ENCODE measurements at regions not wholly inside any gene's neighbourhood (a gene's known extent, or its start where the extent isn't known, plus 50 kb on each side); places are given as distances from the start of the nearest gene placed in this dataset.

- Histone ChIP-seq H4K20me1 (ENCODE audit: control insufficient read depth, extremely low read depth, insufficient read depth, low read length) (no peaks in the 10 kb centered on the region), H3K4me3 (replicated peaks in 1 of 4; ENCODE audit: control extremely low read depth in 1 of 4, insufficient read depth in 1 of 4, low read depth in 3 of 4, low read length in 4 of 4) (no peak overlapping the region), H3K79me2 (ENCODE audit: control insufficient read depth, insufficient read depth, low read length) (no peaks in the 10 kb centered on the region), H3K9me3 (ENCODE audit: control insufficient read depth, insufficient read depth, low read depth, low read length) (no peaks in the 10 kb centered on the region), H3K4me1 (ENCODE audit: control insufficient read depth, extremely low read depth, insufficient read depth, low read length) (peaks cover 18% of the 10 kb centered on the region), H3K4me2 (ENCODE audit: extremely low read depth, insufficient read depth, low read length) (no peak overlapping the region), H2AFZ (ENCODE audit: low read length) (no peak overlapping the region), H3K27me3 (ENCODE audit: control insufficient read depth, insufficient read depth, low read length) (no peaks in the 10 kb centered on the region), H3K36me3 (ENCODE audit: control insufficient read depth, insufficient read depth, low read length) (no peaks in the 10 kb centered on the region), H3K9ac (ENCODE audit: insufficient read depth, low read length) (no peak overlapping the region), H3K27ac (ENCODE audit: insufficient read depth, low read length) (no peak overlapping the region)
- no peak for TF ChIP-seq EZH2 (IDR thresholded peaks at IDR 0.05; ENCODE audit: low read length, missing control alignments)
- no peak for TF ChIP-seq CTCF (conservative IDR thresholded peaks at IDR 0.05 in 1 of 2, IDR thresholded peaks at IDR 0.05 in 1 of 2; ENCODE audit: low read depth in 1 of 2, low read length in 2 of 2)
- no peak for DNase-seq (ENCODE audit: low read depth in 2 of 2)
These were observed 51.2 kb upstream of the HAAO start for GRCh38 chr2:42843611-42844010.

DNA sequence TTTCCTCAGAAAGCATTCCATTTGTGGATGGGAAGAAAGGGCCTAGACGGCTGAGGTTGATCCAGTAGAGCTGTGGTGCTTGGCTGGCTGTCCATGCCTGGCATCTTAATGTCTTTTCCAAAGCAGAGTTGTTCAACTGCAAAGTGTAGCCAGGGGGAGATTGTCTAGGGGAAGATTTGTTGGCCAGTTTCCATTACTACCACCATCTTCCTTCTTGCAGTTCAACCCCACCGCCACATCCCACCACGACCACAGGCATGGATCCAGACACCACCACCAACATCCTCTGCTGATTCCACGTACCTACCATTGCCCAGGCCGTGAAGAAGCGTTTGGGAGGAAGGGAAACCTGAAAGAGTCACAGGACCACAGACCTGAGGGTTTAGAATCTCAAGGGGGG, 50.7 kb upstream of the HAAO start:
- no peak overlapping the region for H2AFZ ChIP-seq (ENCODE audit: low read length)
- H3K4me2 ChIP-seq (ENCODE audit: extremely low read depth, insufficient read depth, low read length) = no peak overlapping the region
- no peak overlapping the region for H3K27ac ChIP-seq (ENCODE audit: insufficient read depth, low read length)
- no peaks in the 10 kb centered on the region for H3K27me3 ChIP-seq (ENCODE audit: control insufficient read depth, insufficient read depth, low read length)
- no peak for DNase-seq (ENCODE audit: low read depth in 2 of 2)
- no peak overlapping the region for H3K4me3 ChIP-seq (replicated peaks in 1 of 4; ENCODE audit: control extremely low read depth in 1 of 4, insufficient read depth in 1 of 4, low read depth in 3 of 4, low read length in 4 of 4)
- H3K9me3 ChIP-seq (ENCODE audit: control insufficient read depth, insufficient read depth, low read depth, low read length) = no peaks in the 10 kb centered on the region
- no peak overlapping the region for H3K9ac ChIP-seq (ENCODE audit: insufficient read depth, low read length)
- H3K36me3 ChIP-seq (ENCODE audit: control insufficient read depth, insufficient read depth, low read length) = no peaks in the 10 kb centered on the region
- H3K4me1 ChIP-seq (ENCODE audit: control insufficient read depth, extremely low read depth, insufficient read depth, low read length) = peaks cover 18% of the 10 kb centered on the region
- H3K79me2 ChIP-seq (ENCODE audit: control insufficient read depth, insufficient read depth, low read length) = no peaks in the 10 kb centered on the region
- TF ChIP-seq CTCF (conservative IDR thresholded peaks at IDR 0.05 in 1 of 2, IDR thresholded peaks at IDR 0.05 in 1 of 2; ENCODE audit: low read depth in 1 of 2, low read length in 2 of 2) = no peak
- no peak for TF ChIP-seq EZH2 (IDR thresholded peaks at IDR 0.05; ENCODE audit: low read length, missing control alignments)
- no peaks in the 10 kb centered on the region for H4K20me1 ChIP-seq (ENCODE audit: control insufficient read depth, extremely low read depth, insufficient read depth, low read length)

- Histone ChIP-seq H4K20me1 (ENCODE audit: control insufficient read depth, extremely low read depth, insufficient read depth, low read length) (no peaks in the 10 kb centered on the region), H2AFZ (ENCODE audit: low read length) (no peak overlapping the region), H3K27ac (ENCODE audit: insufficient read depth, low read length) (no peak overlapping the region), H3K4me1 (ENCODE audit: control insufficient read depth, extremely low read depth, insufficient read depth, low read length) (peaks cover 18% of the 10 kb centered on the region), H3K9me3 (ENCODE audit: control insufficient read depth, insufficient read depth, low read depth, low read length) (no peaks in the 10 kb centered on the region), H3K27me3 (ENCODE audit: control insufficient read depth, insufficient read depth, low read length) (no peaks in the 10 kb centered on the region), H3K9ac (ENCODE audit: insufficient read depth, low read length) (no peak overlapping the region), H3K79me2 (ENCODE audit: control insufficient read depth, insufficient read depth, low read length) (no peaks in the 10 kb centered on the region), H3K36me3 (ENCODE audit: control insufficient read depth, insufficient read depth, low read length) (no peaks in the 10 kb centered on the region), H3K4me2 (ENCODE audit: extremely low read depth, insufficient read depth, low read length) (no peak overlapping the region), H3K4me3 (replicated peaks in 1 of 4; ENCODE audit: control extremely low read depth in 1 of 4, insufficient read depth in 1 of 4, low read depth in 3 of 4, low read length in 4 of 4) (no peak overlapping the region)
- no peak for TF ChIP-seq EZH2 (IDR thresholded peaks at IDR 0.05; ENCODE audit: low read length, missing control alignments)
- no peak for TF ChIP-seq CTCF (conservative IDR thresholded peaks at IDR 0.05 in 1 of 2, IDR thresholded peaks at IDR 0.05 in 1 of 2; ENCODE audit: low read depth in 1 of 2, low read length in 2 of 2)
- no peak for DNase-seq (ENCODE audit: low read depth in 2 of 2)
These were observed 50.1 kb upstream of the HAAO start for GRCh38 chr2:42842466-42842865.

All from fibroblast of lung (primary cell).